ENCODE measurements at regions not wholly inside any gene's neighbourhood (a gene's known extent, or its start where the extent isn't known, plus 50 kb on each side); places are given as distances from the start of the nearest gene placed in this dataset.
"Not testable (repeated sequence)": the region's sequence is repeated elsewhere in the genome, so short reads cannot be mapped to it uniquely, and the experiment has no call there.

GRCh38 chr1:208475951-208476845, 232.0 kb upstream of the PLXNA2 start:
- no peak overlapping the region for H3K27ac ChIP-seq (ENCODE audit: low read depth in 1 of 2, low read length in 2 of 2)
- H3K9me3 ChIP-seq (ENCODE audit: control insufficient read depth, low read length), result no peaks in the 10 kb centered on the region
- no peaks in the 10 kb centered on the region for H3K27me3 ChIP-seq (ENCODE audit: control insufficient read depth in 1 of 2, insufficient read depth in 2 of 2, low read length in 1 of 2)
- intact Hi-C loops (cut with DNase I), result no loop called here
- ATAC-seq (ENCODE audit: low FRiP score) (peak; percentile 59), DNase-seq (no peak)
- H3K4me1 ChIP-seq (ENCODE audit: control insufficient read depth in 1 of 2, insufficient read depth in 2 of 2, low read length in 2 of 2), result peaks cover 0 to 2% of the 10 kb centered on the region in 2 donors
- no peak overlapping the region for H3K4me3 ChIP-seq (ENCODE audit: low read length in 2 of 2)
- H3K36me3 ChIP-seq (ENCODE audit: control insufficient read depth in 1 of 2, insufficient read depth in 2 of 2, low read length in 1 of 2), result no peaks in the 10 kb centered on the region
- 69 to 71% methylated on average over 5 of the region's 5 CpGs for WGBS, 2 donors

GRCh38 chr1:208476846-208477170, 232.6 kb upstream of the PLXNA2 start:
- no peaks in the 10 kb centered on the region for H3K36me3 ChIP-seq (ENCODE audit: control insufficient read depth in 1 of 2, insufficient read depth in 2 of 2, low read length in 1 of 2)
- intact Hi-C loops (cut with DNase I), result no loop called here
- no peaks in the 10 kb centered on the region for H3K27me3 ChIP-seq (ENCODE audit: control insufficient read depth in 1 of 2, insufficient read depth in 2 of 2, low read length in 1 of 2)
- H3K4me1 ChIP-seq (ENCODE audit: control insufficient read depth in 1 of 2, insufficient read depth in 2 of 2, low read length in 2 of 2), result peaks cover 0 to 2% of the 10 kb centered on the region in 2 donors
- DNase-seq (no peak), ATAC-seq (ENCODE audit: low FRiP score) (no peak)
- 86 to 87% methylated on average over 2 of the region's 2 CpGs for WGBS, 2 donors
- no peak overlapping the region for H3K4me3 ChIP-seq (ENCODE audit: low read length in 2 of 2)
- no peak overlapping the region for H3K27ac ChIP-seq (ENCODE audit: low read depth in 1 of 2, low read length in 2 of 2)
- no peaks in the 10 kb centered on the region for H3K9me3 ChIP-seq (ENCODE audit: control insufficient read depth, low read length)

- ATAC-seq (ENCODE audit: low FRiP score) (no peak), DNase-seq (no peak)
- intact Hi-C loops (cut with DNase I), result no loop called here
- Histone ChIP-seq H3K4me3 (ENCODE audit: low read length in 2 of 2) (no peak overlapping the region), H3K36me3 (ENCODE audit: control insufficient read depth in 1 of 2, insufficient read depth in 2 of 2, low read length in 1 of 2) (no peaks in the 10 kb centered on the region), H3K9me3 (ENCODE audit: control insufficient read depth, low read length) (no peaks in the 10 kb centered on the region), H3K27ac (ENCODE audit: low read depth in 1 of 2, low read length in 2 of 2) (no peak overlapping the region), H3K4me1 (ENCODE audit: control insufficient read depth in 1 of 2, insufficient read depth in 2 of 2, low read length in 2 of 2) (peaks cover 0 to 2% of the 10 kb centered on the region in 2 donors), H3K27me3 (ENCODE audit: control insufficient read depth in 1 of 2, insufficient read depth in 2 of 2, low read length in 1 of 2) (no peaks in the 10 kb centered on the region)
- 73 to 82% methylated on average over 7 of the region's 7 CpGs for WGBS, 2 donors
Observed at GRCh38 chr1:208479435-208479834, 235.3 kb upstream of the PLXNA2 start.

GRCh38 chr1:208485512-208485911, 241.3 kb upstream of the PLXNA2 start:
- DNase-seq, result no peak
- Histone ChIP-seq H3K27ac (ENCODE audit: low read depth in 1 of 2, low read length in 2 of 2) (no peak overlapping the region), H3K27me3 (ENCODE audit: control insufficient read depth in 1 of 2, insufficient read depth in 2 of 2, low read length in 1 of 2) (no peaks in the 10 kb centered on the region)

GRCh38 chr1:208486677-208487076, 242.5 kb upstream of the PLXNA2 start:
- ATAC-seq (ENCODE audit: low FRiP score), result no peak
- intact Hi-C loops (cut with DNase I), result no loop called here

More at GRCh38 chr1:208485512-208485911, 241.3 kb upstream of the PLXNA2 start:
- no peaks in the 10 kb centered on the region for H3K36me3 ChIP-seq (ENCODE audit: control insufficient read depth in 1 of 2, insufficient read depth in 2 of 2, low read length in 1 of 2)
- intact Hi-C loops (cut with DNase I), result no loop called here
- no peaks in the 10 kb centered on the region for H3K9me3 ChIP-seq (ENCODE audit: control insufficient read depth, low read length)
- no peak for ATAC-seq (ENCODE audit: low FRiP score)
- no peaks in the 10 kb centered on the region for H3K4me1 ChIP-seq (ENCODE audit: control insufficient read depth in 1 of 2, insufficient read depth in 2 of 2, low read length in 2 of 2)
- no peak overlapping the region for H3K4me3 ChIP-seq (ENCODE audit: low read length in 2 of 2)
- 93 to 95% methylated on average over 3 of the region's 3 CpGs for WGBS, 2 donors

GRCh38 chr1:208488432-208488831, 244.2 kb upstream of the PLXNA2 start:
- H3K4me3 ChIP-seq (ENCODE audit: low read length in 2 of 2); H3K27me3 ChIP-seq (ENCODE audit: control insufficient read depth in 1 of 2, insufficient read depth in 2 of 2, low read length in 1 of 2); intact Hi-C loops (cut with DNase I); H3K27ac ChIP-seq (ENCODE audit: low read depth in 1 of 2, low read length in 2 of 2); H3K36me3 ChIP-seq (ENCODE audit: control insufficient read depth in 1 of 2, insufficient read depth in 2 of 2, low read length in 1 of 2); ATAC-seq (ENCODE audit: low FRiP score); H3K4me1 ChIP-seq (ENCODE audit: control insufficient read depth in 1 of 2, insufficient read depth in 2 of 2, low read length in 2 of 2); H3K9me3 ChIP-seq (ENCODE audit: control insufficient read depth, low read length); DNase-seq: not testable (repeated sequence)
- 96 to 99% methylated on average over 14 to 33 of the region's 36 CpGs for WGBS, 2 donors

More at GRCh38 chr1:208486677-208487076, 242.5 kb upstream of the PLXNA2 start:
- Histone ChIP-seq H3K4me3 (ENCODE audit: low read length in 2 of 2) (no peak overlapping the region), H3K9me3 (ENCODE audit: control insufficient read depth, low read length) (no peaks in the 10 kb centered on the region), H3K27ac (ENCODE audit: low read depth in 1 of 2, low read length in 2 of 2) (no peak overlapping the region), H3K36me3 (ENCODE audit: control insufficient read depth in 1 of 2, insufficient read depth in 2 of 2, low read length in 1 of 2) (no peaks in the 10 kb centered on the region), H3K4me1 (ENCODE audit: control insufficient read depth in 1 of 2, insufficient read depth in 2 of 2, low read length in 2 of 2) (no peaks in the 10 kb centered on the region), H3K27me3 (ENCODE audit: control insufficient read depth in 1 of 2, insufficient read depth in 2 of 2, low read length in 1 of 2) (no peaks in the 10 kb centered on the region)
- no peak for DNase-seq

GRCh38 chr1:208496467-208497371, 252.5 kb upstream of the PLXNA2 start:
- ATAC-seq (ENCODE audit: low FRiP score), result no peak
- peak in 1 of 2 donors; percentile 54 for DNase-seq
- Histone ChIP-seq H3K9me3 (ENCODE audit: control insufficient read depth, low read length) (no peaks in the 10 kb centered on the region), H3K27ac (ENCODE audit: low read depth in 1 of 2, low read length in 2 of 2) (no peak overlapping the region), H3K27me3 (ENCODE audit: control insufficient read depth in 1 of 2, insufficient read depth in 2 of 2, low read length in 1 of 2) (no peaks in the 10 kb centered on the region), H3K4me1 (ENCODE audit: control insufficient read depth in 1 of 2, insufficient read depth in 2 of 2, low read length in 2 of 2) (no peaks in the 10 kb centered on the region), H3K36me3 (ENCODE audit: control insufficient read depth in 1 of 2, insufficient read depth in 2 of 2, low read length in 1 of 2) (no peaks in the 10 kb centered on the region), H3K4me3 (ENCODE audit: low read length in 2 of 2) (no peak overlapping the region)
- WGBS, 2 donors, result 92 to 96% methylated on average over 12 of the region's 12 CpGs
- intact Hi-C loops (cut with DNase I), result no loop called here

GRCh38 chr1:208497866-208498541, 253.8 kb upstream of the PLXNA2 start:
- no peak for DNase-seq
- no peak overlapping the region for H3K27ac ChIP-seq (ENCODE audit: low read depth in 1 of 2, low read length in 2 of 2)
- intact Hi-C loops (cut with DNase I), result no loop called here
- 81 to 84% methylated on average over 4 of the region's 4 CpGs for WGBS, 2 donors
- no peaks in the 10 kb centered on the region for H3K36me3 ChIP-seq (ENCODE audit: control insufficient read depth in 1 of 2, insufficient read depth in 2 of 2, low read length in 1 of 2)
- ATAC-seq (ENCODE audit: low FRiP score), result no peak
- H3K9me3 ChIP-seq (ENCODE audit: control insufficient read depth, low read length), result no peaks in the 10 kb centered on the region
- H3K4me3 ChIP-seq (ENCODE audit: low read length in 2 of 2), result no peak overlapping the region
- H3K27me3 ChIP-seq (ENCODE audit: control insufficient read depth in 1 of 2, insufficient read depth in 2 of 2, low read length in 1 of 2), result no peaks in the 10 kb centered on the region
- no peaks in the 10 kb centered on the region for H3K4me1 ChIP-seq (ENCODE audit: control insufficient read depth in 1 of 2, insufficient read depth in 2 of 2, low read length in 2 of 2)
